ENCODE measurements at regions not wholly inside any gene's neighbourhood (a gene's known extent, or its start where the extent isn't known, plus 50 kb on each side); places are given as distances from the start of the nearest gene placed in this dataset.

- DNase-seq (no peak), ATAC-seq (ENCODE audit: low read depth) (no peak)
- Mint-ChIP-seq H3K4me3 (no peak overlapping the region), H3K27me3 (peaks cover 7% of the 10 kb centered on the region), H3K27ac (no peak overlapping the region), H3K4me1 (no peaks in the 10 kb centered on the region), H3K9me3 (no peaks in the 10 kb centered on the region), H3K36me3 (no peaks in the 10 kb centered on the region)
- POLR2A ChIA-PET = no interaction called here
Observed at GRCh38 chr6:79431537-79431933, 105.7 kb downstream of the LCA5 start.

DNA sequence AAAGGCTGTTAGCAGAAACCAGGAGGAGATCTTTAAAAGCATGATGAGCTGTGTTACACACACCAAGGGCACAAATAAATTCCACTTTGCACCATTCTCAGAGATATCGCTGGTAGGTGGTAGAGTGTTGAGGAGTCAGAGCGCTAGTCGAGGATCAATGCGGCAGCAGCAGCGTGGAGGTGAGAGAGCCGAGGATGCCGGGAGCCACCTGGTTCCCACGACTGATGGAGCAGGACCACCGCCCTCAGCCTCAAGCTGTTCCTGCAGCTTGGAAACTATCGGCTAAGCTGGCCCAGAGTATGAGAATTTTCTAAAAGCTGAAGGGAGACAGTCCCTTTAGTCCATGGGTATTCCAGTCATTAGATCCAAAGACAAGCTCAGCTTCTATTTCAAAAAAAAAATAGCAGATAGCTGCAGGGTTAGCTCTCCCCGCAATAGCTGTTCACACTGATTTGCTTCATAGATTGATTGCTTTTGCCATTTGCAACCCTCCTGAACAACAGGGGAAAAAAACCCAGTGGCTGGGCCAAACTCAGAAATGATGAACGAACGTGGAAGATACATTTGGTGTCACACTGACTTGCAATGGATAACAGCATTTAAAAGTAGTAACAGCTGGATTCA, 106.2 kb downstream of the LCA5 start:
- Mint-ChIP-seq H3K4me3 (no peak overlapping the region), H3K4me1 (no peaks in the 10 kb centered on the region), H3K27ac (no peak overlapping the region), H3K9me3 (no peaks in the 10 kb centered on the region), H3K36me3 (no peaks in the 10 kb centered on the region), H3K27me3 (peaks cover 8% of the 10 kb centered on the region)
- POLR2A ChIA-PET = no interaction called here
- no peak for ATAC-seq (ENCODE audit: low read depth)
- DNase-seq = no peak

DNA sequence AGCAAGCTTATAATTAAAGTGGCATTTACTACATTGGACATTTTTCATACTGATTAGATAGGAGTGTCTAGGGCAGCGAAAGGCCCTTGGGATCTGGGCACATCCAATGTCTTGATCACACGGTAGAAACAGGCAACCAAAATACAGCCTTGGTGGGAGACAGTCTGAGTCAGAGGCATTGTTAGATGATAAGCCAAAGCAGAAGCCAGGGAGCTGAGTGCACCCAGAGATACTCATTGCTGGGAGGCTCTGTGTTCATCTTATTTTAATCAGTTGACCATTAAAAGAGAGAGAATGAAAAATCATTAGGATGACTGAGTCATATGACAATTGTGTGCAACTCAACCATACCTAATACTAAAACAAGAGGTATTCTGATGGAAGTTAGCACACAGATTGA, 109.5 kb downstream of the LCA5 start:
- Mint-ChIP-seq H3K36me3 (no peaks in the 10 kb centered on the region), H3K9me3 (no peaks in the 10 kb centered on the region), H3K4me3 (no peak overlapping the region), H3K27ac (no peak overlapping the region), H3K4me1 (no peaks in the 10 kb centered on the region), H3K27me3 (peaks cover 14% of the 10 kb centered on the region)
- POLR2A ChIA-PET = no interaction called here
- no peak for DNase-seq
- ATAC-seq (ENCODE audit: low read depth) = no peak

- Mint-ChIP-seq H3K4me1 (no peaks in the 10 kb centered on the region), H3K36me3 (no peaks in the 10 kb centered on the region), H3K4me3 (no peak overlapping the region), H3K27ac (no peak overlapping the region), H3K9me3 (no peaks in the 10 kb centered on the region), H3K27me3 (peaks cover 20% of the 10 kb centered on the region)
- POLR2A ChIA-PET = no interaction called here
- no peak for ATAC-seq (ENCODE audit: low read depth)
- DNase-seq = no peak
Observed at GRCh38 chr6:79426625-79427278, 110.5 kb downstream of the LCA5 start.

DNA sequence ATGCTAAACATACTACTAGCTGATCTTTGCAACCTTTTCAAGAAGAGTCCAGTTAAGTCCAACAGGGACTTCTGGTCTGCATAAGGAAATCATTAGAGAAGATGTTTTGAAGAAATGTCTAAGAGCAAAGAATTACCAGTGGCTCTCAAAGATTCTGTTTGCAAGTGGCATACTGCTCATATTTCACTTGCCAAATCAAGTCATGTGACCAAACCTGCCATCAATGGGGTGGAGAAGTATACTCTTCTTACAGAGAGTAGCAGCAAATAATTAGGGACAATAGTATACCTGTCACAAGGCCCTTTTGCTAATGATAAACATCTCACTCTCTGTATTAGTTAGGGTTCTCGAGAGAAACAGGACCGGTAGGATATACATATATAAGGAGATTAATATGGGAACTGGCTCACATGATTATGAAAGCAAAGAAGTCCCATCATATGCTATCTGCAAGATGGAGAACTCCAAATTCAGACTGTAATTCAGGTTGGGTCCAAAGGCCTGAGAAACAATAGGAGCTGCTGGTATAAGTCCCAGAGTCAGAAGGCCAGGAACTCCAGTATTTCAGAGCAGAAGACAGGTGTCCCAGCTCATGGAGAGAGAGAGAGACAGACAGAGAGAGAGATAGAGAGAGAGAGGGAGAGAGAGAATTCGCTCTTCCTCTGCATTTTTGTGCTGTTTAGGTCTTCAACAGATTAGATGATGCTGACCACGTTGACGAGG, 111.5 kb downstream of the LCA5 start:
- no peak overlapping the region for H3K27ac Mint-ChIP-seq

DNA sequence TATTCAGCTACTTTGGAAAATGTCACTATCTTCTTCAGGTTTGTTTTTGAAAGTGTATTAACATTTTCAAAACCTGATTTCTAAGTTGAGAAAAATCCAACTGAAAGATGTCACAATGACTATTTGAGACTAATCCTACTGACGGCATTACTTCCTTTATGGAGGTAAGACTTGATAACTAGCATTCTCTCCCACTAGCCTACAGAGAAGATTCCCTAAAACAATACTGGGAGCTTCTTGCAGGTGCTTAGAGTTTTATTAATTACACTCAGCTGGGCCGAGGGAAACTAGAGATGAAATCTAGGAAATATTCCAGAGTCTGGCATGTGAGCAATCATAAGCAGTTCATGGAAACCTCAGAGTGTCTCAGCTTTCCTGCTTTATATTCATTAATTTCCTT, 114.0 kb downstream of the LCA5 start:
- Mint-ChIP-seq H3K27ac (no peak overlapping the region), H3K4me1 (no peaks in the 10 kb centered on the region), H3K27me3 (peaks cover 18% of the 10 kb centered on the region), H3K36me3 (no peaks in the 10 kb centered on the region), H3K4me3 (no peak overlapping the region), H3K9me3 (no peaks in the 10 kb centered on the region)
- POLR2A ChIA-PET = no interaction called here
- ATAC-seq (ENCODE audit: low read depth) = no peak
- DNase-seq = no peak

More for the DNA sequence above, 111.5 kb downstream of the LCA5 start:
- Mint-ChIP-seq H3K4me1 (no peaks in the 10 kb centered on the region), H3K9me3 (no peaks in the 10 kb centered on the region), H3K27me3 (peaks cover 20% of the 10 kb centered on the region), H3K36me3 (no peaks in the 10 kb centered on the region), H3K4me3 (no peak overlapping the region)
- DNase-seq = no peak
- no peak for ATAC-seq (ENCODE audit: low read depth)
- POLR2A ChIA-PET = no interaction called here

DNA sequence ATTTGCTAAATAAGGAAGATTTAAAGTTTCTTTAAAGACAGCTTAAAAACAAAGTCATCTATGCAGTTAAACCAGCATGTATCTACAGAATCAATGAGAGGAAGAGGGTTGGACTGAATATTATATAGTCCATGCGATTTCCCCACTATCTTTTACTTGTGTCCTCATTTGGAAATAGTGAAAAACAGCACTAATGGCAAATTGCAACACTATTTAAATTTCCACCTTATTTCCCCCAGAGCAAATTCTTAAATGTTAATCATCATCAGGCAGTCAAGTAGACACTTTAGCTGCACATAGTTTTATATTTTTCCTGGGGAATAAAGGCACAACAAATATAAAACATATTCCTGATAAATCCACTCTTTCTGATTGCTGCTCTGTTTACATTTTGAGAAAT, 114.6 kb downstream of the LCA5 start:
- no peak for DNase-seq
- Mint-ChIP-seq H3K9me3 (no peaks in the 10 kb centered on the region), H3K4me1 (no peaks in the 10 kb centered on the region), H3K27ac (no peak overlapping the region), H3K4me3 (no peak overlapping the region), H3K36me3 (no peaks in the 10 kb centered on the region), H3K27me3 (peaks cover 18% of the 10 kb centered on the region)
- POLR2A ChIA-PET = no interaction called here
- ATAC-seq (ENCODE audit: low read depth) = no peak

DNA sequence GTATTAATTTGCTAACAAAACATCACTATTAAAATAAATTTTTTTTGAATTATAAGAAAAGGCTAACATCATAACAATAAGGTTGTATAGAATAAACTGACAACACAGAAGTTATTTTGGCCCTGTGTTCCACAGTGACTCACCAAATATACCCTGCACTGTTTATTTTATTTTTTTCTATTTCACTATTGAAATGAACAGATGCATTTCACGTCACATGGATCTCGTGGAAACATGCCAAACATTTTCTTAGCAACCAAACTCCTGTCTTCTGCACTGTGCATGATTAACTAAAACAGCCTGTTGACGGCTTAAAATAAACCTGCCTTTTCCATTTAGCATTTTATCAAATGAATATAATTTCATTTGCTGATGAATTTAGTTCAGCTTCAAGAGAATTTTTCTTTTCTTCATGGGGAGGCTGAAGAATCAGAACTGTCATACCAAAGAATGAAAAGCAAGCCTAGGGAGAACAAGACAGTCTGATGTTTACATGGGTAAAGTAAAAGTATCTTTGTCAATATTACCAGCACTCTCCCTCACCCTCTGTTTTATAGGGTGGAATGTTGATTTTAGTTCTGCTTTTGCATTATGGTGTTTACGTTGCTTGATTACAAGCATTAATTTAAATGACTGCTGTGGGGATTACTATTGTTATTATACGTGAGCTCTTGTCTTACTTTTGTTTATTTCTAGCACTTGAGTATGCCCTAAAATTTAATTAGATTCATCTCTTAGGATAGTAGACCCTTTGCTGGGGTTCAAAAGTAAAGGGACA, 115.3 kb downstream of the LCA5 start:
- Mint-ChIP-seq H3K9me3 (no peaks in the 10 kb centered on the region), H3K36me3 (no peaks in the 10 kb centered on the region), H3K27me3 (peaks cover 18% of the 10 kb centered on the region), H3K27ac (no peak overlapping the region), H3K4me3 (no peak overlapping the region), H3K4me1 (no peaks in the 10 kb centered on the region)
- DNase-seq (no peak), ATAC-seq (ENCODE audit: low read depth) (no peak)
- POLR2A ChIA-PET = no interaction called here

DNA sequence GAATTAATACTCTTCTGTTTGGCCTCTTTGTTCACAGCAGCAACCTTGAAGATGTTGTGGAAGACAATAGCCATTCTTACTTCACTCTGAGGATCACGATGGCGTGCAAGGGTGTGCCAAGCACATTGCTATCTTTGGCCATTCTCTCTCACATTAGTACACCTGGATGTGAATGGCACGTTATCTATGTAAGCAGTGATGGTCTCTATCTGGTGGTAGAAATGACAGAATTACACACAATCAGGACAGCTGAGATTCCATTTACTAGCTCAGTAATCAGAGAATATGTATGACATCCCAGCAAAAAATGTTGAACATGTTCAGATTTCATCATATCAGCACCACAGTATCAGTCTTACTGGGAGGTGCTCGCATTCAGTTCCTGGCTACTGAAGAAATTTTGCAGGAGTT, 116.2 kb downstream of the LCA5 start:
- Mint-ChIP-seq H3K4me1 (no peaks in the 10 kb centered on the region), H3K4me3 (no peak overlapping the region), H3K27ac (no peak overlapping the region), H3K36me3 (no peaks in the 10 kb centered on the region), H3K9me3 (no peaks in the 10 kb centered on the region), H3K27me3 (peaks cover 18% of the 10 kb centered on the region)
- no peak for DNase-seq
- ATAC-seq (ENCODE audit: low read depth) = no peak
- POLR2A ChIA-PET = no interaction called here

- H3K27me3 Mint-ChIP-seq = peaks cover 21% of the 10 kb centered on the region
- H3K27ac Mint-ChIP-seq = no peak overlapping the region
- ATAC-seq (ENCODE audit: low read depth) (no peak), DNase-seq (no peak)
- no peaks in the 10 kb centered on the region for H3K9me3 Mint-ChIP-seq
- no peak overlapping the region for H3K4me3 Mint-ChIP-seq
- no peaks in the 10 kb centered on the region for H3K4me1 Mint-ChIP-seq
- POLR2A ChIA-PET = no interaction called here
- no peaks in the 10 kb centered on the region for H3K36me3 Mint-ChIP-seq
Observed at GRCh38 chr6:79420054-79420453, 117.2 kb downstream of the LCA5 start.

GRCh38 chr6:79416931-79417330, 120.3 kb downstream of the LCA5 start:
- no peak overlapping the region for H3K4me3 Mint-ChIP-seq
- no peaks in the 10 kb centered on the region for H3K36me3 Mint-ChIP-seq
- POLR2A ChIA-PET = no interaction called here
- no peak for DNase-seq
- no peaks in the 10 kb centered on the region for H3K4me1 Mint-ChIP-seq
- ATAC-seq (ENCODE audit: low read depth) = no peak
- no peak overlapping the region for H3K27ac Mint-ChIP-seq
- no peaks in the 10 kb centered on the region for H3K9me3 Mint-ChIP-seq
- peaks cover 7% of the 10 kb centered on the region for H3K27me3 Mint-ChIP-seq

GRCh38 chr6:79413562-79414002, 123.6 kb downstream of the LCA5 start:
- POLR2A ChIA-PET = no interaction called here
- H3K4me1 Mint-ChIP-seq = no peaks in the 10 kb centered on the region
- DNase-seq (no peak), ATAC-seq (ENCODE audit: low read depth) (no peak)
- no peaks in the 10 kb centered on the region for H3K9me3 Mint-ChIP-seq
- no peak overlapping the region for H3K27ac Mint-ChIP-seq
- no peak overlapping the region for H3K4me3 Mint-ChIP-seq
- H3K36me3 Mint-ChIP-seq = no peaks in the 10 kb centered on the region
- peaks cover 6% of the 10 kb centered on the region for H3K27me3 Mint-ChIP-seq

- POLR2A ChIA-PET = no interaction called here
- no peaks in the 10 kb centered on the region for H3K4me1 Mint-ChIP-seq
- H3K9me3 Mint-ChIP-seq = no peaks in the 10 kb centered on the region
- H3K27ac Mint-ChIP-seq = no peak overlapping the region
- no peaks in the 10 kb centered on the region for H3K36me3 Mint-ChIP-seq
- no peak for ATAC-seq (ENCODE audit: low read depth)
- peaks cover 6% of the 10 kb centered on the region for H3K27me3 Mint-ChIP-seq
- H3K4me3 Mint-ChIP-seq = no peak overlapping the region
- DNase-seq = no peak
Observed at GRCh38 chr6:79410806-79411205, 126.4 kb downstream of the LCA5 start.
